GM23248 (cell line): ENCODE measurements at regions not wholly inside any gene's neighbourhood (a gene's known extent, or its start where the extent isn't known, plus 50 kb on each side); places are given as distances from the start of the nearest gene placed in this dataset.

Experiments
- EZH2 ChIP-seq: fragments of 200-600 bp; sonication (generic); IDR thresholded peaks from 2 replicates; pipeline ENCODE4 v1.6.1; 2018; ENCODE audit warnings: antibody characterized with exemption, mild to moderate bottlenecking; ENCODE audit not compliant: insufficient read depth, poor library complexity, severe bottlenecking
- EZH2phosphoT487 ChIP-seq: fragments of 200-600 bp; sonication (generic); IDR thresholded peaks from 2 replicates; pipeline ENCODE4 v1.6.1; 2018; ENCODE audit warnings: antibody characterized with exemption, moderate library complexity, mild to moderate bottlenecking, low read depth; ENCODE audit not compliant: insufficient read depth

DNA sequence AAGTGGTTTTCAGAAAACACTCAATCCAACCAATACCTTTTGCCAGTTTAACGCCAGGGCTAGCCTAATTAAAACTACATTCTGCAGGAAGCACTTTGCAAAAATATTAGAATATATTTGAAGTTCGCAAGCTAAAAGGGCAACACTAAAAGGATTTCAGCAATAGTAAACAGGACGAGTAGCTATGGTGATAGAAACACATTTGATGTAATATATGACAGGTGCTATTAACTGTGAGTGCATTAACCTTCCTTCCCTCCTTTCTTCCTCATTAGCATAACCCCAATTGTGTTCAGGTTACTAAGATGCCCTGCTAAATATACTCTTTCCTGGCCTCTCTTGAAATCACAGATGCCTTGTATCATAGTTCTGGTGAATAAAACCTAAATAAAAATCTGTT lies 85.6 kb upstream of the TMCC3 start:
- TF ChIP-seq EZH2 (no peak), EZH2phosphoT487 (no peak)
